Activated B cell treated with CpG ODN at 0.5 μM for 24 hours (primary cell): ENCODE measurements at regions not wholly inside any gene's neighbourhood (a gene's known extent, or its start where the extent isn't known, plus 50 kb on each side); places are given as distances from the start of the nearest gene placed in this dataset.

Source experiments
- ATAC-seq: fragments of 200-7000 bp; cut with Tn5 transposase; one replicate; pipeline ENCODE4 v1.10.0; 2021; ENCODE audit warnings: low read depth, mild to moderate bottlenecking, moderate library complexity
- CTCF ChIA-PET: fragments of 350-600 bp; sonication (Branson Sonifier 250); formaldehyde crosslinking; loops from one replicate; lab custom pipeline; 2021; ENCODE audit warnings: antibody characterized with exemption; lab: Charles Lee
- POLR2A ChIA-PET: fragments of 350-600 bp; sonication (Branson Sonifier 250); formaldehyde crosslinking; loops from one replicate; lab custom pipeline; 2021; ENCODE audit warnings: antibody characterized with exemption; lab: Charles Lee
- DNase-seq: peaks from one replicate; pipeline ENCODE4 v3.0.0; 2022
- H3K27ac Mint-ChIP-seq: one replicate; pipeline ENCODE4 v1.8.0; 2020; ENCODE audit warnings: mixed read lengths
- H3K27me3 Mint-ChIP-seq: one replicate; pipeline ENCODE4 v1.8.0; 2021; ENCODE audit warnings: mixed read lengths
- H3K36me3 Mint-ChIP-seq: one replicate; pipeline ENCODE4 v1.8.0; 2021; ENCODE audit warnings: low read depth, mixed read lengths
- H3K4me1 Mint-ChIP-seq: one replicate; pipeline ENCODE4 v1.8.0; 2021; ENCODE audit warnings: mixed read lengths
- H3K4me3 Mint-ChIP-seq: one replicate; pipeline ENCODE4 v1.8.0; 2020; ENCODE audit warnings: mild to moderate bottlenecking, mixed read lengths
- H3K9me3 Mint-ChIP-seq: one replicate; pipeline ENCODE4 v1.8.0; 2020; ENCODE audit warnings: mixed read lengths
- CTCF ChIP-seq: fragments of 200-600 bp; IDR thresholded peaks from one replicate; pipeline ENCODE4 v1.8.0; 2022; ENCODE audit warnings: antibody characterized with exemption, mild to moderate bottlenecking
- intact Hi-C: fragments of 100-400 bp; cut with micrococcal nuclease; formaldehyde crosslinking; loops from one replicate; pipeline ENCODE4 v1.15.1; 2024

- ChIA-PET POLR2A (no interaction called here), CTCF (no interaction called here)
- Mint-ChIP-seq H3K36me3 (no peaks in the 10 kb centered on the region), H3K4me1 (no peaks in the 10 kb centered on the region), H3K9me3 (no peaks in the 10 kb centered on the region), H3K27ac (no peak overlapping the region), H3K4me3 (no peak overlapping the region), H3K27me3 (peaks cover 13% of the 10 kb centered on the region)
- intact Hi-C loops, result no loop called here
- ATAC-seq (no peak), DNase-seq (no peak)
- no peak for TF ChIP-seq CTCF
Measured at GRCh38 chr1:199851439-199852140, 175.9 kb upstream of the NR5A2 start.

- TF ChIP-seq CTCF, result no peak
- ChIA-PET CTCF (no interaction called here), POLR2A (no interaction called here)
- H3K4me3 Mint-ChIP-seq, result no peak overlapping the region
- no peaks in the 10 kb centered on the region for H3K9me3 Mint-ChIP-seq
- intact Hi-C loops, result no loop called here
- no peak overlapping the region for H3K27ac Mint-ChIP-seq
- ATAC-seq (no peak), DNase-seq (no peak)
- H3K36me3 Mint-ChIP-seq, result no peaks in the 10 kb centered on the region
- H3K27me3 Mint-ChIP-seq, result peaks cover 5% of the 10 kb centered on the region
- H3K4me1 Mint-ChIP-seq, result peaks cover 6% of the 10 kb centered on the region
Measured at GRCh38 chr1:199854686-199855321, 172.7 kb upstream of the NR5A2 start.

- Mint-ChIP-seq H3K9me3 (no peaks in the 10 kb centered on the region), H3K4me3 (no peak overlapping the region), H3K27me3 (peaks cover 5% of the 10 kb centered on the region), H3K36me3 (no peaks in the 10 kb centered on the region), H3K4me1 (peaks cover 6% of the 10 kb centered on the region), H3K27ac (no peak overlapping the region)
- CTCF ChIA-PET, result no interaction called here
- no peak for DNase-seq
- intact Hi-C loops, result no loop called here
- ATAC-seq, result no peak
- no peak for TF ChIP-seq CTCF
- POLR2A ChIA-PET, result no interaction called here
Measured at GRCh38 chr1:199855580-199855979, 171.9 kb upstream of the NR5A2 start.

GRCh38 chr1:199856216-199856780 lies 171.2 kb upstream of the NR5A2 start:
- H3K4me3 Mint-ChIP-seq, result no peak overlapping the region
- ATAC-seq, result no peak
- TF ChIP-seq CTCF, result no peak
- no peak for DNase-seq
- H3K4me1 Mint-ChIP-seq, result peaks cover 8% of the 10 kb centered on the region
- no peak overlapping the region for H3K27ac Mint-ChIP-seq
- ChIA-PET POLR2A (no interaction called here), CTCF (no interaction called here)
- intact Hi-C loops, result no loop called here
- no peaks in the 10 kb centered on the region for H3K36me3 Mint-ChIP-seq
- H3K9me3 Mint-ChIP-seq, result no peaks in the 10 kb centered on the region
- H3K27me3 Mint-ChIP-seq, result peaks cover 6% of the 10 kb centered on the region

GRCh38 chr1:199857108-199857507 lies 170.4 kb upstream of the NR5A2 start:
- DNase-seq (no peak), ATAC-seq (no peak)
- ChIA-PET POLR2A (no interaction called here), CTCF (no interaction called here)
- H3K9me3 Mint-ChIP-seq, result no peaks in the 10 kb centered on the region
- no peak for TF ChIP-seq CTCF
- H3K27ac Mint-ChIP-seq, result no peak overlapping the region
- H3K4me1 Mint-ChIP-seq, result peaks cover 8% of the 10 kb centered on the region
- intact Hi-C loops, result no loop called here
- H3K27me3 Mint-ChIP-seq, result peaks cover 9% of the 10 kb centered on the region
- H3K4me3 Mint-ChIP-seq, result no peak overlapping the region
- H3K36me3 Mint-ChIP-seq, result no peaks in the 10 kb centered on the region
